GM19438 (cell line): ENCODE measurements at regions not wholly inside any gene's neighbourhood (a gene's known extent, or its start where the extent isn't known, plus 50 kb on each side); places are given as distances from the start of the nearest gene placed in this dataset.

Experiments used
- ATAC-seq: cut with Tn5 transposase; IDR thresholded peaks from one replicate; pipeline ENCODE4 v1.9.1; 2021; ENCODE audit warnings: low read depth; ENCODE audit not compliant: unreplicated experiment

DNA sequence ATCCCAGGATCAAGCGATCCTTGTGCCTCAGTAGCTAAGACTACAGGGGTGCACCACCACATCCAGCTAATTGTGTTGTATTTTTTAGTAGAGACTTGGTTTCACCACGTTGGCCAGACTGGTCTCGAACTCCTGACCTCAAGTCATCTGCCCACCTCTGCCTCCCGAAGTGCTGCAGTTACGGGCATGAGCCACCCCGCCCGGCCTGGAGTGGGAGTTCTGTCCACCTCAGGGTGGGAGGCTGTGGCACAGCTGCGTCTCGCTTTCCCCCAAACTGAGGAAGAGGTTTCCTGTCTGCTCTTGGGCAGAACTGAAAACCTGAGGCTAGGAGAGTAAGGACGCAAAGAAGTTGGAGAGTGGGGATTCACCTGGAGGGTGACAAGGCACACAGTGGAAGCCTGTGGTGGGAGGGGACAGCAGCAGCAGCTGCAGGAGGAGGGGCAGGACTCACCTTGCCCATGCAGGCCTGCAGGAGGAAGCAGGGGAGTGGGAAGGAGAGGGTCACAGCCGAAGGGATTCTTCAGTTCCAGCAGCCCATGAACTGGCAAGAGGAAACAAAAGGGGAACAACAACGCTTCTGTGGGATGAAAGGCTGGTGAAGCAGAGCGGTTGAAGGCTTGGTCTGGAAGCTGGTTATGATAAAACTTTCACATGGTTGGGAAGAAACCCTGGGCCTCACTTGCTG lies 181.4 kb downstream of the GAS1 start:
- ATAC-seq, result no peak

DNA sequence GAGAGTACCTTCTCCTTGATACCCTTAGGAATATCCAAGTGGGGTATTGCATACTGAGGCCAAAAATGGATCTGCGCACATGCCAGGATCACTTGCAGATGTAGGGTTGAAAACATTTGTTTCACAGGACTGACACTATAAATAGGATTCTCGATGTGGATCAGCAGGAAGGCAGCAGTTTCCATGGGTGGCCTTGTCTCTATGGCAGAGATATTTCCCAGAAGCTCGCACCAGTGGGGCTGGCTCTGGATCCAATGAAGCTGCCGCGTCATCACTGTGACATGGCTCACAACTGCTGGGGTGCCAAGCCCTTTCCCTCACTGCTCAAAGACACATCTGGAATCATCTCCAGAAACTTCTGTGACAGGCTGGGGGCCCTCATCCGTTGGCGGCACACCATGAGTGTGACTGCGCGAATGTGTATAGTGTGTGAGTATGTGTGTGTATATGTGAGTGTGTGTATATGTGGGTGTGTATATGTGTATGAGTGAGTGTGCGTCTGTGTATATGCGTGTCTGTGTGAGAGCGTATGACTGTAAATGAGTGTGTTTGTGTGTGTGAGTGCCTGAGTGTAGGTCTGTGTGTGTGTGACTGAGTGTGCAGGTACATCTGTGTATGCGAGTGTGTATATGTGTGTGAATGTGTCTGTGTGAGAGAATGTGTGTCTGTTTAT lies 182.5 kb downstream of the GAS1 start:
- no peak for ATAC-seq

GRCh38 chr9:86764221-86764624 lies 183.1 kb downstream of the GAS1 start:
- ATAC-seq, result no peak

DNA sequence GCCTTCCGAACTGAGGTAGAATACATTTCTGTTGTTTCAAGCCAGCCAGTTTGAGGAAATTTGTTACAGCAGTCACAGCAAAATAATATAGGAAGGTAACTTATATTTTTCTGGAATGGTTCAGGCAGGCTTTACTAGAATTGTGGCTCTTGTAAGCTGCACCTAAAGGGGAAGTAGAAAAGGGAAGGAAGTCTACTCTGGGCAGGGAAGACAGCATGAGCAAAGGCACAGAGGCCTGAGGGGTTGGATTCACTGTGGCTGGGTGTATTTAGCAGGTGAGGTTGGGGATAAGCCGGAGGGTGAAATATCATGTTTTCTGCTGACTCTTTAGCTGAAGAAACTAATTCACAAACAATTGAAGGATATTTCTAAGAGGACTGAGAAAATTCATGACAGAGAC lies 183.5 kb downstream of the GAS1 start:
- ATAC-seq, result no peak

DNA sequence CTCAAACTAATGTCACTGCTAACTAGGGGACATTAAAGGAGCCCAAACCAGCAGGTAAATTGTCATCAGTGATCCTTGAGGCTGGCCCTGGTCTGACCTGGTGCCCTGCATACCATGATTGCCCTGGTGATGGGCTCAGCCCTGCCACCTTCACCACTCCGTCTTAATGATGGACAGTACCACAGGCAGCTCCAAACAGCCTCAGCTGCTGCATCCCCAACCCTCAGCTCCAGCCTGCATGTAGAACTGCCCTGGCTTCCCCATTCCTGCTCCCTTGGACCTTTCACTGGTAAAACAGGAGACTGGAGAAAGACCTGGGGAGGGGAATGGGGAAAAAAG lies 190.0 kb downstream of the GAS1 start:
- ATAC-seq, result no peak

DNA sequence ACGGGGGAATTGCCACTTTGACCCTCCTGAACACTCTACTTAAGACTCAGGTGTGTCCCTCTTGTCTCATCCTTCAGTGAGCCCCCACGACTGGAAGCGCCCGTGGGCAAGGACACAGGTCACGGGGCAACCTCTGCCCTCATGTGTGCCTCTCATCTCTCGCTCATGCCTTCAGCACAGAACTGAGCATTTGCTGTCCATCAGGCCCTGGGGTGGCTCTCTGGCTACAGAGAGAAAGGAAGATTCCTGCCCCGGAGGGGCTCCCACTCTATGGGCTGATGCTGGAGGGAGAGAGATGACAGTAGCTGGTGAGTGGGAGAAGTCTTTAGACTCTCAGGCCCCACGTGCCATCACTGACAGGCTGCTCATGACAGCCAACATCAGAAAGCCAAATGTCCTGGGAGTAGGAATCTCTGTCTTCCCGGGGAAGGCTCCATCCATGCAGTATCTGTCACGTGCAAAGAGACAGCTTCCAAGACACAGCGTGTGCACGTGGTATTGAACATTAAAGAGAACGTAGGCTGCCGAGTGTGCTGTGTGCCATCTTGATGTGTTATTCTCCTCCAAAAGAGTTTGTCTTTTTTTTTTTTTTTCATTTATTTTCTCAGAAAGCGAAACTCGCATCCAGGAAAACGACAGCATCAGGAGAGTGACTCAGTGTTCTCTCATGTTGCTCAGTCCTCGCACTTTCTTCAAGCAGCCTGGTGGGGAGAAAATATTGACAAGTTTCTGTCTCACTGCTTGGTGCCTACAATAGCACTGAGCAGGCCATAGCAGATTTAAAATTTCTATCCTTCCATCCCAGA lies 190.5 kb downstream of the GAS1 start:
- no peak for ATAC-seq

- ATAC-seq, result no peak
These were observed 191.8 kb downstream of the GAS1 start for GRCh38 chr9:86755561-86755941.

GRCh38 chr9:86754581-86755560 lies 192.4 kb downstream of the GAS1 start:
- no peak for ATAC-seq

DNA sequence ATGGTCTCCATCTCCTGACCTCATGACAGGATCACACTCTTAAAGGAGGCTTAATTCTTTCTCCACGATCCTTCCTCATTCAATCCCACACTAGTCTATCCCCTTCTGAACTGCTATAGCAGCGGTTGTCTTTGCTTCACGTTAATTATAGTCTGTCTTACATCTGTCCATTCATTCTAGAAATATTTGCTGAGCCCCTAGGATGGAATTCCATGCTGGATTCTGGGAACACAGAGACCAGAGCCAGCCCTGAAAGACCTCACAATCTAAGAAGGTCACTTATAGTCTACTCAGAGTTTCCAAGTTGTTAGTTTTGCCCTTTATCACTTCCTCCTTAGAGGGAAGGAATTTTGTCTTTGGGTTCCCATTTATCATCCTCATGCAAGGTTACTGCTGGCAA lies 193.5 kb downstream of the GAS1 start:
- ATAC-seq, result no peak

DNA sequence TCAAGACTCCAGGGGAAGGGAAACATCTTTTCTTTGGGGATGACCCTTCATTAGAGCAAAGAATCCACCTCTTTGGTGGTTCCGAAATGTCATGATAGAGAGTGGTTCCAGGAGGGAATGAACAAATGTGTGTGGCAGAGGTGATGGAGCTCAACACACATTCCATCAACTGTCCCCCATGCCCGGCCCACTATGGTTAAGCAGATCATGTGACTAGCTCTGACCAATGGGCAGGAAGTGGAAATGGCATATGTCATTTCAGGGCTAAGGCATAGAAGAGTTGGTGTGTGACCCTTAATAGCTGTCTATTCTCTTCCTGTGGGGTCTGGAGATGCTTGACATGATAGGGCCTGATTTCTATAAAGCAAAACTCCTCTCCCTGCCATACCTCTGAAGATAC lies 194.6 kb downstream of the GAS1 start:
- ATAC-seq, result no peak

- no peak for ATAC-seq
These were observed 195.3 kb downstream of the GAS1 start for GRCh38 chr9:86751956-86752355.

DNA sequence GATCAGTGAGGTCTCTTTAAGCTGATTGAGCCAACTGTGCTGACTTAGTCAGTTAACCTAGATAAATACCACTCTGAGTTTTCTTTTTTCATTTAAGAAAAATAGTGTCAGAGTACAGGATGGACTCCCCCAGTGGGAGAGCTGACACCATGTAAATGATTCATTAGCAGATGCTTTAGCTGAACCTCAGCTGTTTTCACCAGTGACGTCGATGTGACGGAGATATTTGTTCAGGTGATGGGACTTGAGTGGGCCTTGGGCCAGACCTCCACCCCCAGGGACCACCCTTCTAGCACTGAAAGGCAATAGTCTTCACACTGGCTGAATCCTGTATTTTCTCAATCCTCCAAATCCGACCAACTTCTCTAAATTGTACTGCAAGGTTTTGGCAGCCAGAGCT lies 196.1 kb downstream of the GAS1 start:
- ATAC-seq, result no peak

- ATAC-seq, result no peak
These were observed 197.4 kb downstream of the GAS1 start for GRCh38 chr9:86749894-86750255.

- no peak for ATAC-seq
These were observed 198.0 kb downstream of the GAS1 start for GRCh38 chr9:86749161-86749893.

GRCh38 chr9:86747711-86748110 lies 199.6 kb downstream of the GAS1 start:
- no peak for ATAC-seq

DNA sequence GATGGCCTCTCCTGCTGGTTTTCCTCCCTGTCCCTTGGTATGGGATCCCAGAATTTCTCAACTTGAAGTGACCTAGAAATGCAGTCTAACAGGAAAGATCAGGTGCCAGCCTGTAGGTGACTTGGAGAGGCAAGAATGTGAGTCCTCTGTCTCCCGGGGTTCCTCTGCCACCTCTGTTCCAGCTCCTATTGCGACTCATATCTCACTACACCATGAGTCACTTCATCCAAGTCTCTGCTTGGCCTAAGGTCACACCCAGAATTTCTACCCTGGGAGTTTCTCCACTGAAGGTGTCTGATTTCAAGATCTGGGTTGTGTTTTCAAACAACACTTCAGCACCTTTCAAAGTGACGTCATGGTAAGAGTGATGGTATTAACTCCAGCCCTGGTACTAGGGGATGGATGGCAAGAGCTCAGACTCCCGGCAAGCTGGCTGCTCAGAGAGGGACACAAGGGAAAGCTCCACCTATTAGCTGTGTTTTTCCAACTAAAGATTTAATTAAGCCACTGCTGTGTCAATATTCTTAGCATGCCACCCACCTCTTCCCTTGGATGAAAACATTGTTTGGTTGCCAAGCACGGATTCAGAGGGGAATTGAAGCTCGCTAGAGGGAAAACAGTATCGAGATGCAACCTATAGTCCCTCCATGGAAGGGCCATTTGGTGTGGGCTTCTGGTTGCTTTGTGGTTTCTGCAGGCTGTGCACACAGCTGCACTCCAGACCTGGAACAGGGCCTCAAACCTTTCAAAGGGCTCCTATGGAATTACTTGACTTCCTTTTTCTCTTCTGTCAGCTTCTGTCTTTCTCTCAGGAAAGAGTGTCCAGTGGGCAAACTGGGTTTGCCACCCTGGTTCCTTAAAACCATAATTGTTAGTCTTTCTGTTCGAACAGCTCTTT lies 205.7 kb downstream of the GAS1 start:
- no peak for ATAC-seq

DNA sequence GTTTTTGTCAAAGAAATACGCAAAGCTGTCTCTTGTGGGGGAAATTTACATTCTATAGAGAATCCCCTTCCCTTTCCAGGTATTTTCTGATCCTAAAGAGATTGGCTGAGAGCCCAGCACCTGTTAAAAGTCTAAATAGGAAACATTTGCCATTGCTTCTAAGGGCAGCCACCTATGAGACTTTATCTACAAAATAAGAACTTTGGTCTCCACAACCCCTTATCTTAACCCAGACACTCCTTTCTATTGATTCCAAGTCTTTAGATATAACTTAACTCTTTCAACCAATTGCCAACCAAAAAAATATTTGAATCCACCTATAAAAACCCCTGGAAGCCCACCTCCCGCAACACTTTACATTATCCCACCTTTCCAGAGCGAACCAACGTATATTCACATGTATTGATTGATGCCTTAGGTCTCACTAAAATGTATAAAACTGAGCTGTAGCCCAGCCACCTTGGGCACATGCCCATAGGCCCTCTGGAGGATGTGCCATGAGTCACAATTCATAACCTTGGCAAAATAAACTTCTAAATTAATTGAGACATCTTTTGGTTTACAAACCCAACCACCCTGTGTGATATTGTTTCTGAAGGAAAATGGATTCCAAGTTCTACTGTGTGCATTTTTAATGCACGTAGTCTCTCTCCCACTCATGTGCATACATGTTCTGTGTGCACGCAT lies 211.4 kb downstream of the GAS1 start:
- ATAC-seq, result no peak

- no peak for ATAC-seq
These were observed 212.5 kb downstream of the GAS1 start for GRCh38 chr9:86734771-86735170.

GRCh38 chr9:86733929-86734328 lies 213.4 kb downstream of the GAS1 start:
- no peak for ATAC-seq
